HAP-1 (cell line): ENCODE measurements at regions not wholly inside any gene's neighbourhood (a gene's known extent, or its start where the extent isn't known, plus 50 kb on each side); places are given as distances from the start of the nearest gene placed in this dataset.
"Not testable (repeated sequence)": the region's sequence is repeated elsewhere in the genome, so short reads cannot be mapped to it uniquely, and the experiment has no call there.

ENCODE experiments used
- DNase-seq, 2 experiments: peaks; one replicate each; pipeline ENCODE4 v3.0.0-alpha.2; 2016 to 2020; ENCODE audit warnings: low spot score in 2 of 2
- H3K27me3 ChIP-seq: fragments of 250-450 bp; sonication (Bioruptor Pico); 2 replicates; pipeline ENCODE4 v1.5.1; 2020; ENCODE audit warnings: low read depth, mild to moderate bottlenecking, moderate library complexity
- H3K36me3 ChIP-seq: fragments of 250-450 bp; sonication (Bioruptor Pico); replicated peaks from 2 replicates; pipeline ENCODE4 v1.5.1; 2020; ENCODE audit warnings: mild to moderate bottlenecking
- H3K4me1 ChIP-seq: fragments of 250-450 bp; sonication (Bioruptor Pico); 2 replicates; pipeline ENCODE4 v1.5.1; 2020; ENCODE audit warnings: mild to moderate bottlenecking
- H3K4me3 ChIP-seq: fragments of 250-450 bp; sonication (Bioruptor Pico); 2 replicates; pipeline ENCODE4 v1.5.1; 2020; ENCODE audit warnings: mild to moderate bottlenecking, moderate library complexity
- H3K9me3 ChIP-seq: fragments of 250-450 bp; sonication (Bioruptor Pico); 2 replicates; pipeline ENCODE4 v1.5.1; 2020; ENCODE audit warnings: mild to moderate bottlenecking, moderate library complexity
- in situ Hi-C: fragments of 300-500 bp; cut with MboI; formaldehyde crosslinking; loops from 3 replicates; pipeline ENCODE4 v1.14.3; 2020; ENCODE audit warnings: low sequenced_read_pairs, inconsistent platforms, mixed read lengths

GRCh38 chr1:185385991-185386390 is 68.9 kb upstream of the IVNS1ABP start:
- no peaks in the 10 kb centered on the region for H3K9me3 ChIP-seq
- no peaks in the 10 kb centered on the region for H3K36me3 ChIP-seq
- H3K4me3 ChIP-seq, result no peak overlapping the region
- no peak for DNase-seq
- in situ Hi-C loops, result no loop called here
- no peaks in the 10 kb centered on the region for H3K4me1 ChIP-seq
- H3K27me3 ChIP-seq, result no peaks in the 10 kb centered on the region

GRCh38 chr1:185383805-185384204 is 66.8 kb upstream of the IVNS1ABP start:
- H3K4me3 ChIP-seq, H3K9me3 ChIP-seq, DNase-seq, H3K36me3 ChIP-seq, in situ Hi-C loops, H3K27me3 ChIP-seq, H3K4me1 ChIP-seq: not testable (repeated sequence)

GRCh38 chr1:185377831-185378230 is 60.8 kb upstream of the IVNS1ABP start:
- in situ Hi-C loops, result no loop called here
- no peak for DNase-seq
- H3K27me3 ChIP-seq, result no peaks in the 10 kb centered on the region
- no peak overlapping the region for H3K4me3 ChIP-seq
- no peaks in the 10 kb centered on the region for H3K36me3 ChIP-seq
- H3K9me3 ChIP-seq, result no peaks in the 10 kb centered on the region
- H3K4me1 ChIP-seq, result peaks cover 16% of the 10 kb centered on the region

- no peak for DNase-seq
- H3K9me3 ChIP-seq, result no peaks in the 10 kb centered on the region
- no peaks in the 10 kb centered on the region for H3K36me3 ChIP-seq
- in situ Hi-C loops, result no loop called here
- H3K27me3 ChIP-seq, result no peaks in the 10 kb centered on the region
- H3K4me3 ChIP-seq, result no peak overlapping the region
- peaks cover 16% of the 10 kb centered on the region for H3K4me1 ChIP-seq
Observed at GRCh38 chr1:185376840-185377635, 60.0 kb upstream of the IVNS1ABP start.

- DNase-seq, result no peak
- in situ Hi-C loops, result no loop called here
- Histone ChIP-seq H3K4me3 (no peak overlapping the region), H3K27me3 (no peaks in the 10 kb centered on the region), H3K36me3 (no peaks in the 10 kb centered on the region), H3K9me3 (no peaks in the 10 kb centered on the region), H3K4me1 (peaks cover 16% of the 10 kb centered on the region)
Observed at GRCh38 chr1:185376288-185376687, 59.2 kb upstream of the IVNS1ABP start.

GRCh38 chr1:185375583-185375982 is 58.5 kb upstream of the IVNS1ABP start:
- Histone ChIP-seq H3K36me3 (no peaks in the 10 kb centered on the region), H3K4me1 (peaks cover 16% of the 10 kb centered on the region), H3K27me3 (no peaks in the 10 kb centered on the region), H3K9me3 (no peaks in the 10 kb centered on the region), H3K4me3 (no peak overlapping the region)
- no peak for DNase-seq
- in situ Hi-C loops, result no loop called here

- Histone ChIP-seq H3K4me3 (no peak overlapping the region), H3K27me3 (no peaks in the 10 kb centered on the region), H3K4me1 (peaks cover 16% of the 10 kb centered on the region), H3K36me3 (no peaks in the 10 kb centered on the region), H3K9me3 (no peaks in the 10 kb centered on the region)
- in situ Hi-C loops, result no loop called here
- DNase-seq, result no peak
Observed at GRCh38 chr1:185373813-185374529, 56.9 kb upstream of the IVNS1ABP start.

- no peaks in the 10 kb centered on the region for H3K36me3 ChIP-seq
- H3K4me3 ChIP-seq, result no peak overlapping the region
- in situ Hi-C loops, result no loop called here
- no peak for DNase-seq
- no peaks in the 10 kb centered on the region for H3K27me3 ChIP-seq
- no peaks in the 10 kb centered on the region for H3K9me3 ChIP-seq
- H3K4me1 ChIP-seq, result peaks cover 30% of the 10 kb centered on the region
Observed at GRCh38 chr1:185369786-185370185, 52.7 kb upstream of the IVNS1ABP start.

- Histone ChIP-seq H3K4me3 (no peak overlapping the region), H3K36me3 (no peaks in the 10 kb centered on the region), H3K4me1 (peaks cover 23% of the 10 kb centered on the region), H3K9me3 (no peaks in the 10 kb centered on the region), H3K27me3 (no peaks in the 10 kb centered on the region)
- in situ Hi-C loops, result no loop called here
- no peak for DNase-seq
Observed at GRCh38 chr1:185368913-185369491, 52.0 kb upstream of the IVNS1ABP start.

GRCh38 chr1:185368313-185368855 is 51.3 kb upstream of the IVNS1ABP start:
- Histone ChIP-seq H3K4me1 (peaks cover 18% of the 10 kb centered on the region), H3K4me3 (no peak overlapping the region), H3K36me3 (no peaks in the 10 kb centered on the region), H3K9me3 (no peaks in the 10 kb centered on the region), H3K27me3 (no peaks in the 10 kb centered on the region)
- in situ Hi-C loops, result no loop called here
- DNase-seq, result no peak

GRCh38 chr1:185367218-185367617 is 50.2 kb upstream of the IVNS1ABP start:
- Histone ChIP-seq H3K4me1 (peaks cover 18% of the 10 kb centered on the region), H3K4me3 (no peak overlapping the region), H3K36me3 (no peaks in the 10 kb centered on the region), H3K27me3 (no peaks in the 10 kb centered on the region), H3K9me3 (no peaks in the 10 kb centered on the region)
- no peak for DNase-seq
- in situ Hi-C loops, result no loop called here
